ENCODE measurements at regions not wholly inside any gene's neighbourhood (a gene's known extent, or its start where the extent isn't known, plus 50 kb on each side); places are given as distances from the start of the nearest gene placed in this dataset.

DNA sequence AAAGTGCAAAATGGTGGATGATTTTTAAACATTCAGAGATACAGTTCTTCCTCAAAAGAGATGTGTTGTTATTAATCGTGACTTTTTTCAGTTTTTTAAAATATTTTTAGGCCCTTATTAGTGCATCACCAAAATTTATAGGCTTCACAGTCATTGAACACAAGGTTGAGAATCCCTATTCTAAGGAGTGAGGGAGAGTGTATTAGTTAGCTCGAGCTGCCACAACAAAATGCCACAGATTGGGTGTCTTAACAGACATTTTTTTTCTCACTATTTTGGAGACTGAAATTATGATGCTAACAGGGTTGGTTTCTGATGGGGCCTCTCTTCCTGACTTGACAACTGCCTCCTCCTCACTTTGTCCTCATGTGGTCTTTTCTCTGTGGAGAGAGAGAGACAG lies 145.9 kb upstream of the TPRG1 start:
- H3K23me2 ChIP-seq (ENCODE audit: low read depth, low read length), result no peaks in the 10 kb centered on the region
- no peak overlapping the region for H3K14ac ChIP-seq (ENCODE audit: insufficient read length)
- no peak overlapping the region for H2AFZ ChIP-seq (ENCODE audit: low read length)
- H4K91ac ChIP-seq (replicated peaks; ENCODE audit: insufficient read length, low read length), result no peak overlapping the region
- no peak overlapping the region for H3K56ac ChIP-seq (replicated peaks; ENCODE audit: insufficient read length, low read depth, low read length)
- no peak overlapping the region for H3K4me3 ChIP-seq (ENCODE audit: extremely low read depth in 1 of 4, insufficient read depth in 2 of 4, low read depth in 3 of 4, low read length in 4 of 4)
- no peak overlapping the region for H2BK12ac ChIP-seq (ENCODE audit: low read depth, low read length)
- H3K27ac ChIP-seq (ENCODE audit: low read depth, low read length), result no peak overlapping the region
- H3K79me2 ChIP-seq (ENCODE audit: control insufficient read depth in 1 of 2, insufficient read depth in 2 of 2, low read length in 2 of 2), result no peaks in the 10 kb centered on the region
- H2BK15ac ChIP-seq (ENCODE audit: low read length), result no peak overlapping the region
- H3K4me2 ChIP-seq (ENCODE audit: insufficient read depth in 1 of 2, low read depth in 2 of 2, low read length in 2 of 2), result no peak overlapping the region
- H3K18ac ChIP-seq (ENCODE audit: extremely low read depth, low read length), result no peak overlapping the region
- FAIRE-seq, result no peak
- no peak overlapping the region for H4K8ac ChIP-seq (ENCODE audit: extremely low read depth, insufficient read depth, low read length)
- H3K9ac ChIP-seq (replicated peaks in 1 of 4; ENCODE audit: extremely low read depth in 1 of 4, low read depth in 3 of 4, low read length in 3 of 4), result no peak overlapping the region
- no peak overlapping the region for H2AK5ac ChIP-seq (ENCODE audit: low read depth, low read length)
- no peak overlapping the region for H2BK5ac ChIP-seq (ENCODE audit: low read depth, low read length)
- WGBS, 2 experiments (ENCODE audit: extremely low coverage in 1 of 2, insufficient coverage in 1 of 2, insufficient read length in 1 of 2, insufficient replicate concordance in 2 of 2, low coverage in 1 of 2, low lambda C conversion rate in 2 of 2, missing lambda C conversion rate in 1 of 2), result 89% methylated on average over 2 of the region's 2 CpGs; no CpG with 5 or more reads in 1 of the 2 experiments
- no peak overlapping the region for H2BK20ac ChIP-seq (ENCODE audit: low read length)
- no peak for DNase-seq (ENCODE audit: low read depth in 1 of 2, low spot score in 2 of 2)
- no peaks in the 10 kb centered on the region; a peak in 1 of 8 replicates for H3K36me3 ChIP-seq (ENCODE audit: control insufficient read depth in 2 of 4, insufficient read depth in 4 of 4, low read length in 3 of 4)
- H4K20me1 ChIP-seq (replicated peaks in 1 of 2; ENCODE audit: control insufficient read depth in 1 of 2, insufficient read depth in 2 of 2, low read length in 2 of 2), result no peaks in the 10 kb centered on the region
- H3K79me1 ChIP-seq (ENCODE audit: low read depth, low read length), result no peaks in the 10 kb centered on the region; the same call in 1 of the 2 replicates
- no peaks in the 10 kb centered on the region for H3K27me3 ChIP-seq (replicated peaks in 1 of 4; ENCODE audit: control insufficient read depth in 3 of 4, extremely low read depth in 1 of 4, insufficient read depth in 3 of 4, low read length in 3 of 4)
- no peaks in the 10 kb centered on the region for H3K9me3 ChIP-seq (ENCODE audit: insufficient read depth in 2 of 2, low read depth in 1 of 2, low read length in 1 of 2)
- no peaks in the 10 kb centered on the region for H3K4me1 ChIP-seq (replicated peaks in 1 of 4; ENCODE audit: control insufficient read depth in 3 of 4, insufficient read depth in 4 of 4, low read length in 3 of 4)
- no peak overlapping the region for H3K23ac ChIP-seq (ENCODE audit: insufficient read length)
- no peak overlapping the region for H2BK120ac ChIP-seq (replicated peaks; ENCODE audit: low read depth, low read length)
- H4K5ac ChIP-seq (ENCODE audit: insufficient read length, low read depth, low read length), result no peak overlapping the region
- no peak overlapping the region for H3K4ac ChIP-seq (replicated peaks; ENCODE audit: insufficient read length, low read depth, low read length)
- ChIA-PET CTCF (ENCODE audit: partially characterized antibody) (no interaction called here), POLR2A (ENCODE audit: partially characterized antibody) (no interaction called here)
- no peak for TF ChIP-seq SP4 (IDR thresholded peaks at IDR 0.05; ENCODE audit: low read length)
- no peak for TF ChIP-seq RXRA (IDR thresholded peaks at IDR 0.05; ENCODE audit: insufficient read depth, low read depth, low read length)
- no peak for TF ChIP-seq CHD1 (IDR thresholded peaks at IDR 0.05; ENCODE audit: low read depth, low read length)
- no peak for TF ChIP-seq SAP30 (IDR thresholded peaks at IDR 0.05; ENCODE audit: insufficient read depth, insufficient replicate concordance, low read length)
- no peak for TF ChIP-seq SIRT6 (IDR thresholded peaks at IDR 0.05; ENCODE audit: low read length)
- TF ChIP-seq, protein P1, sequence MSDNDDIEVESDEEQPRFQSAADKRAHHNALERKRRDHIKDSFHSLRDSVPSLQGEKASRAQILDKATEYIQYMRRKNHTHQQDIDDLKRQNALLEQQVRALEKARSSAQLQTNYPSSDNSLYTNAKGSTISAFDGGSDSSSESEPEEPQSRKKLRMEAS (IDR thresholded peaks at IDR 0.05), result no peak
- TF ChIP-seq KDM1A (IDR thresholded peaks at IDR 0.05; ENCODE audit: borderline replicate concordance, low read length), result no peak
- TF ChIP-seq GTF2F1 (IDR thresholded peaks at IDR 0.05; ENCODE audit: borderline replicate concordance, low read depth, low read length), result no peak
